ENCODE measurements at regions not wholly inside any gene's neighbourhood (a gene's known extent, or its start where the extent isn't known, plus 50 kb on each side); places are given as distances from the start of the nearest gene placed in this dataset.
"Not testable (repeated sequence)": the region's sequence is repeated elsewhere in the genome, so short reads cannot be mapped to it uniquely, and the experiment has no call there.

DNA sequence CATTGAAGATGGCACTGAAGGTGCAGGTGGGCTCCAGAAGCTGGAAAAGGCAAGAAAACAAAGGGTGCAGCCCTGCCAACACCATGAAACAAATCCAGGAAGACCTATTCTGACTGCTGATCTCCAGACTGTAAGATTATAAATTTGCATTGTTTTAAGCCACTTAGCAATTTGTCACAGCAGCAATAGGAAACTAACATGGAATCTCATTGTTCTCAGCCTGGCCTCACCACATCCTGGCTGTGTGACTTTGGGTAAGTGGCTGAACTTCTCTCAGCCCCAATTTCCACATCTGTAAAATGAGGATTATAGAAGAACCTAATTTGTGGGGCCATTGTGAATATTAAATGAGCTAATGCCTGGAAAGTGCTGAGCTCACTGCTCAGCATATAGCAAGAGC lies 160.4 kb upstream of the MAFB start:
- DNase-seq (ENCODE audit: low read depth in 3 of 3), result no peak

DNA sequence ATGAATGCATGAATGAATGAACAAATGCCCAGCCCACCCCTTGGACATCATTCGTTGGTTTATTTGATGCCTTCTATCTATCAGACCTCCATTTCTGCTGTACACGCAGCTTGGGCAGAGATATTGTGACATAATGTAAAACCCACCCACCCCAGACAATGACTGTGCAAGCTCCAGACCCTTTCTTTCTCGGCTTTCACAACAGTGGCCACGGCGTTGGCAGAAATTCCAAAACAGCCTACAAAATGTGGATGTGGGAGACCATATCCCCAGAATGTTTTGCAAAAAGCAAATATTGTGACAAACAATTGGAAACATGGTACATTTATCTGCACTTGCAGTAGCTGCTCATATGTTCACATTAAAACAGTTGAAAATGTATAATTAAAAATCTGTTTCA lies 162.0 kb upstream of the MAFB start:
- DNase-seq (ENCODE audit: low read depth in 3 of 3), result no peak

DNA sequence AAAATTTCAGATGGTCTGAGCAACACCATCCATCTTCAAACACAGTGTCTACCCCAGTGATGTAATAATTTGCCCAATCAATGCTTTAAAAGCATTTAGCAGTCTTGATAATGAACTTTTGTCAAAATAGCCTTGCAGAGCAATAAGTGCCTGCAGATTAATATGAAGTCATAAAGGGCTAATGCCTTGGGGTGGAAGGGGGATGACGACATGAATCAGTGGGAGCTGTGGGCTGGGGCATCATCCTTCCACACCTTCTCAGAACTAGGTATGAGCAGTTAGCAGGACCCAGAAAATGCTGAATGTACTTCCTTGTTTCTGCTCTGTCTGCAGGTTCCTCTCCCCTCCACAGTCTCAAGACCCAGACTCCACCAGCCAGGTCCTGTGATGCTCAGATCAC lies 166.2 kb upstream of the MAFB start:
- no peak for DNase-seq (ENCODE audit: low read depth in 3 of 3)

- no peak for DNase-seq (ENCODE audit: low read depth in 3 of 3)
Measured at GRCh38 chr20:40856653-40857052, 167.6 kb upstream of the MAFB start.

GRCh38 chr20:40860487-40860902 lies 168.1 kb upstream of the TOP1 start:
- DNase-seq (ENCODE audit: low read depth in 3 of 3), result no peak

DNA sequence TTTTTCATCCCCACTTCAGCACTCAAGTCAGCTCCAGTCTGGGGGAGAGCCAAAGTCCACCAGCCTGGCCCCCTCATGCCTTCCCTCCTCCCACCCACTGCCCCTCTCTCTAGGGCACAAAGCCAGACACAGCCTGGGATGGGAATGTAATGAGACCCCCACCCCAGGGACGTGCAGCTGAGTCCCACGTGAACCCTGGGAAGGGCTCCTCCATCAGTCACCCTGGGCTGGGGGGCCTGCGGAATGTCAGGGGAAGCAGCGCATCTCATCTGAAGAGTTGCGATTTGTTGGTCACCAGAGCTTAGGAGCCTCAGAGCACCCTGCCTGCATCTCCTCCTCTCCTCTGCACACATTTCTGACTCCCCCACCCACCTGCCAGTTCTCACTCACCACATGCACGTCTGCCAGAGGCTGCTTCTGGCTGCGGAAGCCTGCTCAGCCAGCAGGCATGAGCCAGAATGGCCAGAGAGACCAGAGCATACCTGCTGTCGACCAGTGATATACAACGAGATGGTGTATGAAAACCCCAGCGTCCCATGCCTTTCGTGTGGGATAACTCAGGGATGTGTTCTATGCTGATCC lies 167.1 kb upstream of the TOP1 start:
- DNase-seq (ENCODE audit: low read depth in 3 of 3), result no peak

DNA sequence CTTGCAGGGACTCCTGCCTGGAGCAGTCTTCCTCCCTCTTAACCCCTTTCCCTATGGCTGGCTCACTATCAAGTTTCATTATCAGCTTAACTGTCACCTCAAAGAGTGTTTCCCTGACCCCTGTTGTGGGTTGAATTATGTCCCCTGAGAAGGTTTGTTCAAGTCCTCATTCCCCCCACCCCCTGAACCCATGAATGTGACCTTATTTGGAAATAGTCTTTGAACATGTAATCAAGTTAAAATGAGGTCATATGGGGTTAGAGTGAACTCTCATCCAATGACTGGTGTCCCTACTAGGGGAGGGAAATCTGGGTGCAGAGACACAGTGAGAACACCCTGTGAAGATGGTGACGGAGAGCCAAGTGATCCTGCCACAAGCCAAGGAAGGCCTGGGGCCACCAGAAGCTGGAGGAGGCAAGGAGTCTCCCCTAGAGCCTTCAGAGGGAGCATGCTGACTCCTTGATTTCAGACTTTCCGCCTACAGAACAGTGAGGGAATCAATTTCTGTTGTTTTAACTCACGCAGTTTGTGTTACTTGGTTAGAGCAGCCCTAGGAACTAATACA lies 165.2 kb upstream of the TOP1 start:
- DNase-seq (ENCODE audit: low read depth in 3 of 3), result no peak

GRCh38 chr20:40864470-40864869 lies 164.2 kb upstream of the TOP1 start:
- DNase-seq (ENCODE audit: low read depth in 3 of 3), result no peak

DNA sequence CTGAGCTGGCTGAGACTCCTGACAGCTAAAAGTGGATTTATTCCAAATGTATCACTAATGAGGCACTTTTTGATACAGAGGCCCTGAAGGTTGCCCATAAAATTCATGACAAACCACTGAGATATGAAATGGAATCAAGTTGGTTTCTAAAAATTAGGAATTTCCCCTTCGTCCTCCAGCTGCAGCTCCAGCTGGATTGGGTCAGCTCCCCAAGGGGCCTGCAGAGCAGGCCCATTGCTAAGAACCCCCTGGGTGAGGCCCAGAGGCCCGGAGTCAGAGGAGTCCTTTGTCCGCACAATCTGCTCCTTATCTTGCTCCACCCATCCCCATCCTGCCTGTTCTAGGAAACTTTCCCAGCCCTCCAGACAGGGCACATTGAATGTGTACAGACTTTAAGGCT lies 163.5 kb upstream of the TOP1 start:
- DNase-seq (ENCODE audit: low read depth in 3 of 3), result no peak

- DNase-seq (ENCODE audit: low read depth in 3 of 3), result no peak
Measured at GRCh38 chr20:40866056-40866455, 162.6 kb upstream of the TOP1 start.

DNA sequence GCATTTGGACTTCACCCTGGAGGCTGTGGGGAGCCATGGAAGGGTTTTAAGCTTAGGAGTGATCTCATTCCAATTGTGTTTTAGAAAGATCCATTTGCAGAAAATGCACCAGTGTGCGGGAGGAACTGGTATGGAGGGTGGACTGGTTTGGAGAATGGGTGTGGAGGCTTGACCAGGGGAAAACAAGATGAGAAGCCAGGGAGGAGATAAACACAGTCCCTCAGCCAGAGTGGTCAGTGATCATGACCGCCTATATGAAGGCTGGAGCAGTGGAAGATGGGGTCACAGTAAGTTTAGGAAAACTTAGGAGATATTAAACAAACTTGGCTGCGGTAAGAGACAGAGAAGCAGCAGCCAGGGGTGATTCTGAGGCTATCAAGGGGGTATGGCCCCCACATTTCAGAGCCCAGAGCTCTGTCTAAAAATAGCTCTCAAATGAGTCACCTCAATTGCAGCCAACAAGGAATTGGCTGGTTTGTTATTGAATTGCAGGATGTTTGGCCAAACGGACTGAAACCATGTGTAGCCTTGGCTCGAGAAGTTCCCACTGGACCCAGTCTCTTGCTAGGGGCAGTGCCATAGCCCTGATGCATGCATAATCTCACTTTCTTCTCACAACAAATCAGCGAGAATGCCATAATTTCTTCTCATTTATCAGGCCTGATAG lies 159.9 kb upstream of the TOP1 start:
- DNase-seq (ENCODE audit: low read depth in 3 of 3), result no peak

DNA sequence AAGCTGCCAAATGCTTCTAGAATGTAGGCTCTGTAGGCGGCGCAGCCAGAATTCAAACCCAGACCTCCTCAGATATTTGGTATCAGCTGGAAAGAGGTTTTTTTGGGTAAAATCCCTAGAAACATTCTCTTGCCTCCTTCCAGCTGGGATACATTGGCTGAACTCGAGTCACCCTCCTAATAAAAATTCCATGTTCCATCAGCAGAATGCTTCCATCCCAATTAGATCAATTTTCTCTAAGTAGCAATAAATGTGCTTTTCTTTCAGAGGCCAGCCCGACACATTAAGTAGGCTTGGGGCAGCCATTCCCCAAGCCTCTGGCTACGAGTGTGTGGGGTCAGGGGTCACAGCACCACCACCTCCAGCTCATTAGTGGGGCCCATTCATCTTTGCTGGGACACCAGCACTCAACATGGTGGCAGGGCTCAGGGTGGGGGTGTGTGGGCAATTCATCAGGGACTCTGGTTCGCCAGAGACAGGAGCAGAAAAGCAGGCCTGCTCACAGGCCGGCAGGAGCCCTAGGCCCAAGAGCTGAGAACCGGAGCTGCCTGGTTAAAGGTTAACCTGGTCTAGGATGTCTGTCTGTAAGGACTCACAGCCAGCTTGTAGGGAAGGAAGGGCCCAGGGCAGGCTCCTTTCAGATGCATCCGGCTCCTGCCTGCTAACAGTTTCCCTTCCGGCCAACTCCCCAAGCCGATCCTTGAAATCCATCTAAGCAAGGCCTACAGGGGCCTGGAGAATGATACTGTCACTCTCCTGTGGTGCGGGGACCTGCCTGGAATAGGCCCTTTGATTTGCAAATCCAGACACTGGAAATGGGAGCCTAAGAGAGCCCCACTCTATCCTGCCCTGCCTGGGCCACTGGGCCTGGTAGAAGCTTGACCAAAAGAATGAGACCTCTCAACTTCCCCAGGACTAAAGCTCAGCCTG lies 159.1 kb upstream of the TOP1 start:
- no peak for DNase-seq (ENCODE audit: low read depth in 3 of 3)

- DNase-seq (ENCODE audit: low read depth in 3 of 3), result no peak
Measured at GRCh38 chr20:40875116-40876085, 153.2 kb upstream of the TOP1 start.

- not testable (repeated sequence) for DNase-seq (ENCODE audit: low read depth in 3 of 3)
Measured at GRCh38 chr20:40878099-40878498, 150.5 kb upstream of the TOP1 start.

DNA sequence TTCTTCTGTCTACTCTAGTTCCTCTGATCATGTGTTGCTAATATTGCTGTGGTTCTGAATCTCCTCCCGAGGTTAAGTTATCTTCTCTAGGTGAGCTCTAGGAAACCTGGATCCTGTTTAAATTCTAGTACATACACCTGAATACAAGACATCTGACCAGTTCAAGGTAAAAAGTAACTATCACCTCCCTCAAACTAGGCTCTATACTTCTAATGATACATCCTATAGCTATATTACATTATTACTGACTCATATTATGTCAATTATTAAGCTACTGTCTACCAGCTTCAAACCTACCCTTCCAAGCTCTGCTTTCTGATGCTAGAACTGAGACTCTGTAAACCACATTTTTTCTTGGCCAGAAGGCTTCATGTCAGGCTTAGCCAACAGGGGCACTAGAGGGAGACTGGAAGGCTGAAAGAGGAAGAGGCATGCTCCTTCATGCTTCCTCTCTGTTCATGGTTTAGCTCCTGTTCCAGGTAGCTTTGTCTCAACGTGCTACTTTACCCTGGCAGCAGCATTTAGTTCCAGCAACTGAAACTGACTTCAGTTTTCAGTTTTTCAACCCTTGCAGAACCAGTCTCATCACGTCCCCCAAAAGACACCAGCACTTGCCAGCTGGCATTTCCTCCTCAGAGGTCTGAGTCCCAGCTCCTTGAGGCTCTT lies 148.4 kb upstream of the TOP1 start:
- no peak for DNase-seq (ENCODE audit: low read depth in 3 of 3)

GRCh38 chr20:40880729-40881109 lies 147.9 kb upstream of the TOP1 start:
- no peak for DNase-seq (ENCODE audit: low read depth in 3 of 3)

- no peak for DNase-seq (ENCODE audit: low read depth in 3 of 3)
Measured at GRCh38 chr20:40882152-40882551, 146.5 kb upstream of the TOP1 start.

GRCh38 chr20:40883097-40883496 lies 145.5 kb upstream of the TOP1 start:
- no peak for DNase-seq (ENCODE audit: low read depth in 3 of 3)

DNA sequence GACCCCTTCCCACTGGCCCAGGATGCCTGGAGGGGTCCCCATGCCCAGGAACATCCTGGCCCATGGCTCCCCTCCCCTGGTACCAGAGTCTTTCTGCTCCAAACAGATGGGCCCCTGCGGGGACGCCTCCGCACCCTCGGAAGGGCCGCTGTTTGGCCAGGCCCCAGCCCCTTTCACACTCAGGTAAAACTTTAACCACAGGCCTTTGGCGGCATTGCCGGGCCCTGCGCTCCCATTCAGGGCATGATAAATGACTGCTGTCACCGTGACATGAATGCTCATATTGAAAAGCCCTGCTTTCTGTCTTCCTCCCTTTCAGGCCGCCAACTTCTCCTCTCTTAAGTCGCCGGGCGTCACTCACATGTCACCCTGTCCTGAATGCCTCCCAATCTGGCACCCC lies 141.5 kb upstream of the TOP1 start:
- DNase-seq (ENCODE audit: low read depth in 3 of 3), result no peak

DNA sequence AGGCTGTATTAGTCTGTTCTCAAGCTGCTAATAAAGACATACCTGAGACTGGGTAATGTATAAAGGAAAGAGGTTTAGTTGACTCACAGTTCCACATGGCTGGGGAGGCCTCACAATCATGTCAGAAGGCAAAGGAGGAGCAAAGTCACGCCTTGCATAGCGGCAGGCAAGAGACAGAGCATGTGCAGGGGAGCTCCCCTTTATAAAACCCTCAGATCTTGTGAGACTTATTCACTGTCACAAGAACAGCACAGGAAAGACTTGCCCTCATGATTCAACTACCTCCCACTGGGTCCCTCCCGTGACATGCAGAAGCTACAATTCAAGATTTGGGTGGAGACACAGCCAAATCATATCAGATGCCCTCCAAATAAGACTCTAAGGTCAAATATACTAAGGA lies 139.4 kb upstream of the TOP1 start:
- DNase-seq (ENCODE audit: low read depth in 3 of 3), result peak in 1 of 3 donors; percentile 3

DNA sequence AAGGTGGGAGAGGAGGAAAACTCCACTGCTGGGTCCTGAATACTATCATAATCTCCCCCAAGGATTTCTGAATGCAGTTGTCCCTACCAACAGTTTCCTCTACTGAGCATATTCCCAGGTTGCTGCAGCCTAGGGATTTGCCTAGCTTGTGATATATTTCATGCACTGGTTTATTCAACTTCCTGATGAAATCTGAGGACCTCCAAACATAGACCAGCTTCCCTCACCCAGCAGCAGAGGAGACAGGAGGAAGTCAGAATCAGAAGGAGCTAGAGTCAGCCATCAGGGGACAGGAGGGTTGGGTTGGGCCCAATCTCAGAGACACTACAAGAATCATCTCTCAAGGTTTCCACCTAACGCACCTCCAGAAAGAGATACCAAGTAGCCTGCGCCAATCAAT lies 138.4 kb upstream of the TOP1 start:
- DNase-seq (ENCODE audit: low read depth in 3 of 3), result no peak

All from stimulated activated CD4-positive, alpha-beta T cell treated with anti-CD3 and anti-CD28 coated beads, TNF-alpha, amount 100 ng/mL, for 48 hours (primary cell).